ENCODE measurements at regions not wholly inside any gene's neighbourhood (a gene's known extent, or its start where the extent isn't known, plus 50 kb on each side); places are given as distances from the start of the nearest gene placed in this dataset.

DNA sequence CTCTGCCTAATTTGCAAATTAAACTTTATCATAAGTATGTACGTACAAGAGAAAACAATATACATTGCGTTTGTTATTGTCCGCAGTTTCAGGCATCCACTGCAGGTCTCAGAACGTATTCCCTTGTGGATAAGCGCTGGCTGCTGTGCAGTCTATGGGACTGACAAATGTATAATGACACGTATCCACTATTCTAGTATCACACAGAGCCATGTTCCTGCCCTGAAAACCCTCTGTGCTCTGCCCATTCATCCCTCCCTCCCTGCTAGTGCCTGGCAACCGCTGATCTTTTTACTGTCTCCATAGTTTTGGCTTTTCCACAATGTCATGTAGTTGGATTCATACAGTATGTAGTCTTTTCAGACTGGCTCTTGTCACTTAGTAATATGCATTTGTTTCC is 179.4 kb downstream of the MAF start:
- TF ChIP-seq CTCF (IDR thresholded peaks at IDR 0.05) (no peak), POLR2AphosphoS5 (IDR thresholded peaks at IDR 0.05; ENCODE audit: low read depth, low read length) (no peak), REST (IDR thresholded peaks at IDR 0.05; ENCODE audit: insufficient read depth in 1 of 2, low read depth in 2 of 2, low read length in 1 of 2) (no peak), TCF7L2 (IDR thresholded peaks at IDR 0.05; ENCODE audit: low read depth, low read length) (no peak), SIN3A (IDR thresholded peaks at IDR 0.05; ENCODE audit: borderline replicate concordance, insufficient read depth, low read depth, low read length) (no peak)
